GM12872 (cell line): ENCODE measurements at regions not wholly inside any gene's neighbourhood (a gene's known extent, or its start where the extent isn't known, plus 50 kb on each side); places are given as distances from the start of the nearest gene placed in this dataset.

Experiments
- CTCF ChIP-seq: IDR thresholded peaks from 3 replicates; pipeline ENCODE4 v1.5.1; 2011; ENCODE audit warnings: low read depth, mild to moderate bottlenecking, low read length, moderate library complexity; ENCODE audit not compliant: insufficient read depth

GRCh38 chr3:70823622-70824021 is 511.2 kb upstream of the MDFIC2 start:
- no peak for TF ChIP-seq CTCF

DNA sequence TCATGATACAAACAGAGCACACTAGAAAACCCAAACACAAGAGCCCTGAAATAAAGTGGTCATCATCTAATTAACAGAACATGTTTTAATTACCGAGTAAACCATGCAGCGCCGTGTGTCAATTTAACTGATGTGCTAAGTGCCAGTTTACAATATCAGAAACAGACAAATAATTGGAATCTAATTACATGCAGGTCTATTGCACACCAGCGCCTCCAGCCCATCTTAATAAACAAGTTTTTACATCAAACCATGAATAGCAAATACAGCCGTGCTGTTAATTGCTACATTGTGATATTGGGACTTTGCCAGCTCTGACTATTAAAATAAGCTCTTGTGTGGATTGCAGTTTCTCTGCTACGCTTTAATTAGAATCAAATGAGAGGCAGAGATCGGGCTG is 510.2 kb upstream of the MDFIC2 start:
- no peak for TF ChIP-seq CTCF

GRCh38 chr3:70821602-70822001 is 509.2 kb upstream of the MDFIC2 start:
- TF ChIP-seq CTCF: no peak

GRCh38 chr3:70820397-70820796 is 508.0 kb upstream of the MDFIC2 start:
- no peak for TF ChIP-seq CTCF

DNA sequence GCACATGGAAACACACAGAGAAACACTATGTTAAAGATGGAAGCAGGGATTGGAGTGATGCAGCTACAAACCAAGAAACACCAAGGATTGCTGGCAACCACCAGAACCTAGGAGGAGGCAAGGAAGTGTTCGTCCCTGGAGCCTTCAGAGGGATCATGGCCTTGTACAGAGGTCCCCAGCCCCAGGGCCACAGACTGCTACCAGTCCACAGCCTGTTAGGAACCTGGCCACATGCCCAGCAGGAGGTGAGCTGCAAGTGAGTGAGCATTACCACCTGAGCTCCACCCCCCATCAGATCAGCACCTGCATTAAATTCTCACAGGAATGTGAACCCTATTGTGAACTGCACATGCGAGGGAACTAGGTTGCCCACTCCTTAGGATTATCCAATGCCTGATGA is 505.7 kb upstream of the MDFIC2 start:
- no peak for TF ChIP-seq CTCF

DNA sequence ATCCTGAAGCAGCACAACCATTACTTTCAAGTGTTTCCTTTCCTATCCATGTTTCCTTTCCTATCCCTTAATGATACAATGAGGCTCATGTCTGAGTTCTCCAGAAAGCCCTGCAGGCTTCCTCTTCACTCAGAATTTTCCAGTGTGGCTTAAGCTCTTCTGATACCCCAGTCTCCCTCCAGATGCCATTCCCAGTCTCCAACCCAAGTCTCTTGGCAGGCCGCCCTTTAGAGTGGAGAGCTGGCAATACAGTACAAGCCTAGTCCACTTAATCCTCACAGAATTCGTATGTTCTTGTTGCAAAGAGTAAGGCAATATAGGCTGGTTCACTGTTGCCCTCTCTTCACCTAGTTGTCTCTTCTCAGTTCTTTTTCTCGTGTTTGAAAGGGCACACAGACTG is 503.9 kb upstream of the MDFIC2 start:
- no peak for TF ChIP-seq CTCF

DNA sequence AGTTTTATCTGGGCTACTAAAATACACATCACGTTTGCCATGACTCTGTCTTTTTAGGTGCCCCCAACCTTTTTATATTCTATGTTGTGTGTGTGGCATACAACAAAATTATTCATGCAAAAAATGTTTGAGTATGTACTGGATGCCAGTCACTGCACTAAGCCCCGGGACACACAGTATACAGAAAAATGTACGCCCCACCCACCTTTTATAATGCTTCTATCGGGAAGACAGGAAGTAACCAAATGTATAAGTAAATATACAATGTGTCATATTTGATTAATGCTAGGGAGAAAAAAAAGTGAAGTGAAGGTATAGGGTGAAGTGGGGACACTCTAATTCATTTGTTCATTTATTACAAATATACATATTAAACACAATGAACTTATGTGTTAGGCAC is 503.4 kb upstream of the MDFIC2 start:
- no peak for TF ChIP-seq CTCF

DNA sequence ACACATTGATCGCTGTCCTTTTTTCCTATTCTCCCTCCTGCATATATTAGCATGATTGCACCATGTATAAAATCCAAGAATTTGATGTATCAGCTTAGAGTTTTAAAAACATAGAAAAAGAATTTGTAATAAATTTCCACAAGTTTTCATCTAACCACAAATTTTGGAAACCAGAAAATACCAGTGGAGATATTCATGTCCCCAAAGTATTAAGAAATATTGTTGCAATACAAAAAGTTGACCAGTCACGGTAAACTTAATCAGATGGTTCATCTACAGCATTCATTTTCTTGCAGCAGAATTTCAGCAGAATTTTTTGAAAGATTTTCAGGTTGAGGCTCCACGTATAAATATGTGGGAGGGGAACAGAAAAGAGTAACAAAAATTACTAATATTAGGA is 500.9 kb upstream of the MDFIC2 start:
- TF ChIP-seq CTCF: no peak
